ENCODE measurements at regions not wholly inside any gene's neighbourhood (a gene's known extent, or its start where the extent isn't known, plus 50 kb on each side); places are given as distances from the start of the nearest gene placed in this dataset.

DNA sequence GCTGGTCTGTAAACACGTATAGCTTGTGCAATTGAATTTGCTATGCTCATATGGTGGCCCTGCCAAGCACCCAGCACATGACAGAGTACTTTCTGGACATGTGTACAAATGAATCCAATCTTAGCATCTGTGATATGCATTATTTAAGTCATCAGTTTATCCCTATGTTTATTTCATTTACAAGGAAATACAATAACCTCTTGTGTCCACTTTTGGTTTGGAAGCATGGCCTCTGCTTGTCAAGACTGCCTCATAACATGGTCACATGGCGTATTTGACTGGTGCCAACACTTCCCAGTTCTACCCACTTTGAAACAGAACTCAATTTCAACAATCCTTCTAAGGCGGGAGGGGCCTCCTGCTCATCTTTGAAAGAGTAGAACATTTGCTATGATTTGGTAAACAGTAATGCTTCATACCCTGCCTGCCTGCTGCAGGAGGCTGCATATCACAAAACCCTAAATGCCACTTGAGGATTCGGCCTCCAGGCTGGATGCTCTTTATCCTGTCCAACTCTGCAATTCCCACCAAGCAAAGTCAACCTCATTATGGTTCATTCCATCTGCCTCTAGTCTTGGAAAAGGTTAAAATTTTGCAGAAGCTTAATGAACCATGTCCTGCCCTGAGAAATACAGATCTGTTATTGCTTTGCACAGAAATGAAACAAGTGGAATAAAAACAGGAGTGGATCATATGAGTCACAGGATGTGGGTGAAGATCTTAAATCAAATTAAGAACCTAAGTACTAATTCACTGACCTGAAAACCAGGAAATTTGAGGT, 151.3 kb downstream of the CYSLTR2 start:
- no peak for TF ChIP-seq ARNT (IDR thresholded peaks at IDR 0.05)
- no peak for TF ChIP-seq SUZ12 (IDR thresholded peaks at IDR 0.05; ENCODE audit: low read depth, low read length)
- TF ChIP-seq, protein P1, sequence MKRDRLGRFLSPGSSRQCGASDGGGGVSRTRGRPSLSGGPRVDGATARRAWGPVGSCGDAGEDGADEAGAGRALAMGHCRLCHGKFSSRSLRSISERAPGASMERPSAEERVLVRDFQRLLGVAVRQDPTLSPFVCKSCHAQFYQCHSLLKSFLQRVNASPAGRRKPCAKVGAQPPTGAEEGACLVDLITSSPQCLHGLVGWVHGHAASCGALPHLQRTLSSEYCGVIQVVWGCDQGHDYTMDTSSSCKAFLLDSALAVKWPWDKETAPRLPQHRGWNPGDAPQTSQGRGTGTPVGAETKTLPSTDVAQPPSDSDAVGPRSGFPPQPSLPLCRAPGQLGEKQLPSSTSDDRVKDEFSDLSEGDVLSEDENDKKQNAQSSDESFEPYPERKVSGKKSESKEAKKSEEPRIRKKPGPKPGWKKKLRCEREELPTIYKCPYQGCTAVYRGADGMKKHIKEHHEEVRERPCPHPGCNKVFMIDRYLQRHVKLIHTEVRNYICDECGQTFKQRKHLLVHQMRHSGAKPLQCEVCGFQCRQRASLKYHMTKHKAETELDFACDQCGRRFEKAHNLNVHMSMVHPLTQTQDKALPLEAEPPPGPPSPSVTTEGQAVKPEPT (CRISPR knock-in tag; IDR thresholded peaks at IDR 0.05; ENCODE audit: low read depth) = no peak
- TF ChIP-seq, protein P2, sequence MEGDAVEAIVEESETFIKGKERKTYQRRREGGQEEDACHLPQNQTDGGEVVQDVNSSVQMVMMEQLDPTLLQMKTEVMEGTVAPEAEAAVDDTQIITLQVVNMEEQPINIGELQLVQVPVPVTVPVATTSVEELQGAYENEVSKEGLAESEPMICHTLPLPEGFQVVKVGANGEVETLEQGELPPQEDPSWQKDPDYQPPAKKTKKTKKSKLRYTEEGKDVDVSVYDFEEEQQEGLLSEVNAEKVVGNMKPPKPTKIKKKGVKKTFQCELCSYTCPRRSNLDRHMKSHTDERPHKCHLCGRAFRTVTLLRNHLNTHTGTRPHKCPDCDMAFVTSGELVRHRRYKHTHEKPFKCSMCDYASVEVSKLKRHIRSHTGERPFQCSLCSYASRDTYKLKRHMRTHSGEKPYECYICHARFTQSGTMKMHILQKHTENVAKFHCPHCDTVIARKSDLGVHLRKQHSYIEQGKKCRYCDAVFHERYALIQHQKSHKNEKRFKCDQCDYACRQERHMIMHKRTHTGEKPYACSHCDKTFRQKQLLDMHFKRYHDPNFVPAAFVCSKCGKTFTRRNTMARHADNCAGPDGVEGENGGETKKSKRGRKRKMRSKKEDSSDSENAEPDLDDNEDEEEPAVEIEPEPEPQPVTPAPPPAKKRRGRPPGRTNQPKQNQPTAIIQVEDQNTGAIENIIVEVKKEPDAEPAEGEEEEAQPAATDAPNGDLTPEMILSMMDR (CRISPR knock-in tag; IDR thresholded peaks at IDR 0.05) = no peak
- no peak for TF ChIP-seq ZFY (CRISPR knock-in tag; IDR thresholded peaks at IDR 0.05)
- no peak for TF ChIP-seq CCAR2 (optimal IDR thresholded peaks at IDR 0.05; ENCODE audit: low read depth, low read length)
- TF ChIP-seq NFKBIZ (CRISPR knock-in tag; IDR thresholded peaks at IDR 0.05) = no peak
- no peak for TF ChIP-seq RELA (CRISPR knock-in tag; IDR thresholded peaks at IDR 0.05)
- TF ChIP-seq ZIK1 (CRISPR knock-in tag; IDR thresholded peaks at IDR 0.05; ENCODE audit: borderline replicate concordance, low read depth) = no peak
- no peak for TF ChIP-seq ATF7 (IDR thresholded peaks at IDR 0.05)
- TF ChIP-seq ATF7 (CRISPR knock-in tag; IDR thresholded peaks at IDR 0.05) = no peak
- TF ChIP-seq ZNF337 (CRISPR knock-in tag; IDR thresholded peaks at IDR 0.05; ENCODE audit: borderline replicate concordance, low read depth) = no peak
- no peak for TF ChIP-seq EP300 (IDR thresholded peaks at IDR 0.05; ENCODE audit: low read depth in 2 of 2, low read length in 2 of 2)
- TF ChIP-seq EP300 (CRISPR knock-in tag; IDR thresholded peaks at IDR 0.05; ENCODE audit: borderline replicate concordance) = no peak
- TF ChIP-seq KLF13 (CRISPR knock-in tag; IDR thresholded peaks at IDR 0.05) = no peak

Measured in HepG2 (cell line).